ENCODE measurements at regions not wholly inside any gene's neighbourhood (a gene's known extent, or its start where the extent isn't known, plus 50 kb on each side); places are given as distances from the start of the nearest gene placed in this dataset.

DNA sequence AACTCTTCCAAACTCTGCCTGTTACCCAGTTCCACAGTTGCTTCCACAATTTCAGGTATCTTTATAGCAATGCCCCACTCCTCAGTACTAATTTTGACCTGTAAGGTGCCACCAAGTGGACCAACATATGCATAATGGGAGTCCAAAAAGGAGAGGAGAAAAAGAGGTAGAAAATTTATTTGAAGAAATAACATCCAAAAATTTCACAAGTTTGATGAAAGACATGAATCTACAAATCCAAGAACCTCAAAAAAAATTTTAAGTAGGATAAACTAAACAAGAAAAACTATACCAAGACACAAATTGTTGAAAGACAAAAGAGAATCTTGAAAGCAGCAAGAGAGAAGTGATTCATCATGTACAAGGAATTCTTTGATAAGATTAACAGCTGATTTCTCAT is 79.8 kb downstream of the BARX1 start:
- DNase-seq, result no peak

DNA sequence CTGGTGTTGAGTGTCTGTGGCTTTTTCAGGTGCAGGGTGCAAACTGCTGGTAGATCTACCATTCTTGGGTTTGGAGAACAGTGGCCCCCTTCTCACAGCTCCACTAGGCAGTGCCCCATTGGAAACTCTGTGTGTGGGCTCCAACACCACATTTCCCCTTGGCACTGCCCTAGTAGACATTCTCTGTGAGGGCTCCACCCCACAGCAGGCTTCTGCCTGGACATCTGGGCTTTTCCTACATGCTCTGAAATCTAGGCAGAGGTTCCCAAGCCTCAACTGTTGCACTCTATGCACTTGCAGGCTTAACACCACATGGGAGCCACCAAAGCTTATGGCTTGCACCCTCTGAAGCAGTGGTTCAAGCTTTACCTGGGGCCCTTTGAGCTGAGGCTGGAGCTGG is 80.9 kb downstream of the BARX1 start:
- no peak for DNase-seq

DNA sequence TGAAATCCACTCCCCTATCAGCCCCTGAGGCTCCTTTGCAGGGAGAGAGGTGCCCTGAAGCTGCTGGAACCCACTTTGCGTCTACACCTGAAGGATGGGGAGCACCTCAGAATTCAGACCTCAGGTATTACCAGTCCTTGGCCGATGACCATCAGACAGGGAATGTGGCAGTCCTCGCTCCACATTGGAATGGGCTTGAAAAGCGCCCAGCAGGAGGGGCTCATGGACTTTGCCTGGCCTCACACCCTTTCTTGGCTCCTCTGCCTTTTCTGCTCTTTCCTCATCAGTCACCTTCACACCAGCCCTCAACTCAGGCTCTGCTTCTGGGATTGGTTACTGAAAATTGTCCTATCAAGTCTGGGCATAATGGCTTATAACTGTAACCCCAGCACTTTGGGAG is 83.9 kb downstream of the BARX1 start:
- no peak for DNase-seq

DNA sequence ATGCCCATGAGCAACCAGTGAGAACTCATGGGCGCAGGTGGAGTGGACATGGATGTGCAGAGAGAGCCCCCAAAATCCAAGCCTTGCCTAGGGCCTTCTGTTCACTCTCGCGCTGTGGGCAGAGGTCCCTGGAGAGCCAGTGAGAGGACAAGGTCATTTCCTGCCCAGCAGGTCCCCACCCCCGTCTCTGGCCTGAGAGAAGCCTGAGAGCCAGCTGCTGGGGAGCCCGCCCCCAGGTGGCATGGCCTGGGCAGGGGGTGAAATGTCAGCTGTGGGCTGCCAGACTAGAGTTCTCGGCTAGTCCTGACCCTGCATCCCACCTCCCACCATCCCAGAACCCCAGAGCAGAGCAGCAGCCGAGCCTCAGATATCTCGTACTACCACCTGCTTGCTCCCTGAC is 85.3 kb downstream of the BARX1 start:
- no peak for DNase-seq

DNA sequence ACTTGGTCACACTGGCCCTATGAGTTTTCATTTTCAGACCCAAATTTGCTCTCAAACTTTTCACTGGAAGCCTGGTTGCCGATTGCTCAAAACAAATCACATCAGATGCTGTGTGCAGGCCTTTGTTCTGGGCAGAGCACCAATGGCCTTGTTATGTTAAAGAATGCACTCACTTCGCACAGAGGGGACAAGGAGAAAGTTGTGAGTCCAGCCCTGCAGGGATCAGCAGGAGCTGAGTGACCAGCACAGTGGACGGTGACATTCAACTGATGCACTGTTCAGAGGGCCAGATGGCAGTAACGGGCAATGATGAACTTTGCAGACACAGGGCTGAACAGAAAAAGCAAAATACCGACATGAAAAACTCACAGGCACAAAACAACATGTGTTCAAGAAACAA is 86.1 kb downstream of the BARX1 start:
- no peak for DNase-seq

DNA sequence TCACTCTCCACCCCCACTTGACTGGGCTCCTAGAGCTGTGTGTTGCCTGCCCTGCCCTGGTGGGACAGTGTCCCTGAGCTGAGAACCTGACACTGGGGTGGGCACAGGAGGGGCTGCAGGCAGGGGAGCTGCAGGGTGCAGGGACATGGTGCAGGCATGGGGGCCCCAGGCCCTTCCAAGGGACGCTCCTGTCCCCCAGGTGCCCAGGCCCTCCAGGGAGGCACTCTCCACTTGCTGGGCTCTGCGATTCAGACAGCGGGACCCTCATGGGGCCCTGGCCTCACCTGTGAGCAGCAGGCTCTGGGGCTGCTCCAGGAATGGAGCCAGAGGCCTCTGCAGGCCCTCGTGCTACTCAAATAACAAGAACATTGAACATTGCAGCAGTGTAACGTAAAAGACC is 89.4 kb downstream of the BARX1 start:
- no peak for DNase-seq

DNA sequence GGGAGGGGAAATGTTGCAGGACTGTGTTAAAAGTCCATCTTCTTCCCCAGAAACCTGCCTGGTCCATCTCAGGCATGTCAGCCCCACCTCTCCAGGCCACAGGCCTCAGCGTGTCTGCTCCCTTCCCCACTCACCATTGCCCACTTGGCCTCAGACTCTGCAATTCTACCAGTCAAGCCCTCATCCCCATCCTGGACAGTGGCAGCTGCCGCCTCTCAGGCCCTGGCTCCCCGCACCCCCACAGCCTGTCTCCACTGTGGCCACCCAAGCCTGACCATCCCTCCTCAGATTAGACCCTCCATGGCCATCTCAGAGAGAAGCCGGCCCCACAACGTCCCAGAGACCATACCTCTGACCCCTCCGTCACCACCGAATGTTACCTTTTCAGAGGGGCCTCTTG is 89.9 kb downstream of the BARX1 start:
- no peak for DNase-seq

DNA sequence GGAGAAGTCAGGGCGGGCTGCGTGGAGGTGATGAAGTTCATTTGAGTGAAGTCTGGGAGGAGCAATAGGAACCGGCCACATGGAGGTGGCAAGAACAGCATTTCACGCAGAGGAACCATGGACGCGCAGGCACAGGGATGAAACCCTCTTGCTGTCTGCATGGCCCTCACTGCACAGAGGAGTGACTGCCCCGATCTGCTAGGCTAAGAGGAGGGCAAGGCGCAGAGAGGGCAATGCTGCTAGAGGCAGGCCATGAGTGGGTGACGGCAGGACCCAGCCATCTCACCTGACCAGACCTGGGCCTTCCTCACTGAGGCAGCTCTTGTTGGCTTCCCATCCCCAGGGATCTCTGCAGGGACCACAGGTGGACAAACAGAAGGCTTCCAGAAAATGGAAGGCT is 90.3 kb downstream of the BARX1 start:
- no peak for DNase-seq

DNA sequence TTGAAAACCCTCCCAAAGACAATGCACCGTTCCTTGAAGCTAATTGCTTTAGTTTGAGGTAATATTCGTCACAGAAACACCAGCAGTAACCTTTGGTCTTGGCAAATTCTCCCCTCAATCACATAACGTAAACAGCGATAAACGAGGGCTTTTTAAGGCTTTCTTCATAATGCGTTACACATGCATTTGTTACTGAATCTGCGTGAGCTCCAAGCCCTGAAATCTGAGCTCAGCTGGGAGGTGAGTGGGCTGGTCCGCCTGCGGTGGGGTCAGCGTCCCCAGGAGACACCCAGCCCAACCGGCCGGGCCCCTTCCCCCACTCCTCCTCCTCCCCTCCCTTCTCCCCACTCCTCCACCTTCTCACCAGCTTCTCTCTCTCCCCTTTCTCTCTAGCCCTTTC is 91.1 kb downstream of the BARX1 start:
- no peak for DNase-seq

DNA sequence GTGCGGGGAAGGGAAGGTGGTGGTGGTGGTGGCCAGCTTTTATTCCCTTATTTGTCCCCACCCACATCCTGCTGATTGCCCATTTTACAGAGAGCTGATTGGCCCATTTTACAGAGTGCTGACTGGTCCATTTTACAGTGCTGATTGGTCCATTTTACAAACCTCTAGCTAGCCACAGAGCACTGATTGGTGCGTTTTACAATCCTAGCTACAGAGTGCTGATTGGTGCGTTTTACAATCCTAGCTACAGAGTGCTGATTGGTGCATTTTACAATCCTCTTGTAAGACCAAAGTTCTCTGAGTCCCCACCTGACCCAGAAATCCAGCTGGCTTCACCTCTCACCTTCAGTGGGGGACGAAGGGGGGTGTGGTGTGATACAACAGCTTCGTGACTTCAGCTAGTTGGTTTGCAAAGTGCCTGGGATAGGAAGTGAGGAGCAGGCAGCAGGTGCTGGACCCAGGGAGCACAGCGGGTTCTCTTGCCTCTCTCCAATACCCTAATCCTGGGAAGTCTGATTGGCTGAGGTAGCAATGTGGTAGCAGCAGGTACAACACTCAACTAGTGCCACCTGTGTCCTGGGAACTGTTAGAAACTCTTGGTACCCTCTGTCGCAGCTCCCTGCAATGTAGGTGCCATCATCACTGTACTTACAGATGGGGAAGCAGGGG is 92.1 kb downstream of the BARX1 start:
- no peak for DNase-seq

DNA sequence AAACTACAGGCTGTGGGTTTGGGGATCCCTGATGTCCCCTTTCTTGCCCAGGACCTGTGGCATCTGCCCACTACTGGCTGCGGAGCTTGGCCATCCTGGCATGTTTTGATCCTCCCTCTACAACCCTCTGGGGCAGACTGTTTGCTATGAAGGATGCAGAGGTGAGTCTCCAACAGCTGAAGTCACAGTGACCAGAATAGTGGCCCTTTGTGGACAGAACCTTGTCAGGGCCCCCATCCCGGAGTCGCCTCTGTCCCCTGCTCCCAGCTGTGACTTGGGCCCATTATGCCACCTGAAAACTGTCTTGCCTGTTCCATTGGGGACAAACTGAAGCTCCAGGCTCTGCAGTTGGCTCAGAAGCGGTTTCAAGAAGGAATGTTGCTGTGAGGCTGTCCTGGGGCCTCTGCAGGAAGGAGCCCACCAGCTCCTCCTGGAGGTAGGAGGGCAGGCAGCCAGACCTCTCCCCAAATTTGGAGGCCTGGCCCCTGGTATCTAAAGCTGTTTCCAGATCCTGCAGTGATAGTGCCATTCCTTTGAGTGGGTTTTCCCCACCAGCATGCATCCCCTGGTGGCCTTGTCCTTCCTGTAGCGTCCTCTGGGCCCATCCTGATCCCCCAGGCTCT is 93.3 kb downstream of the BARX1 start:
- DNase-seq, result no peak

DNA sequence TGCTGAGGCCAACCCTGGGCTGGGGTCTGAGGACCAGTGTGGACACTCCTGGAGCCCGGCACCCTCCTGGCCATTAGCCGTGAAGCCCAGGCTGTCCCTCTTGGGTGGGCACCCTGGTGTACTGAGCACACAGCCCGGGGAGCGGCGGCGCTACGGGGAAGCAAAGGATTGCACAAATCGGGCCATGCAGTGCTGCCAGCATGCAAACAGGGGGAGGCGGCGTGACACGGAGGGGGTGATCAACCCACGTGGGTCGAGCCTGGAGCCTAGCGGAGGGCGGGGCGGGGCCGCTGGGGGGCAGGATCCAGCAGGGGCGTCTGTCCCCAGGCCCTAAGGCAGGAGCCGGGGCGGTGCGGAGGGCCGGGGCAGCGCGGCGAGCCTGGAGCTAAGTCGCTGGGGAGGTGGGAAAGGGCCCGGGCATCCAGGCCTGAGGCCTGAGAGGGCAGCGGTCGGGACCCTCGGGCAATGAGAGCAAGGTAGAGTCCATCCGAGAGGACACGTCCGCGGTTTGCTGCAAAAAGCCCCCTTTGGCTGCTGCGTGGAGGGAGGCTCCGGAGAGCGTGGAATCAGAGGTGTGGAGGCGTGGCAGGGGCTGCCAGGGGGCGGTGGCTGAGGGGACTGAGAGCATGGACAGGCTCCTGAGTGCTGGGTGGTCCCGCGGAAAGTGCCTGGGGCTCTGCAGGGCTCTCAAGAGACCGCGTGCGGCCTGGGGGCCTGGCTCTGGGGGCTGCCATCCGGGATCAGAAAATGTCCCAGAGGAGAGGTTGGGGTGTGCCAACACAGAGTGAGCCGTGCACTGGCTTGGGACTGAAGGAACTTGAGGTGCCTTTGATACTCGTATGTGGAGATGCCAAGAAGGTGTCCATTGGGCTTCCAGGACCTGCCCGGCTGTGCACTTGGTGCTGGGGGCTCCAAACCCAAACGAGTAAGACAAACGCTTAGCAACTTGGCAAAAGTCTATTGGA is 94.2 kb downstream of the BARX1 start:
- DNase-seq, result no peak

DNA sequence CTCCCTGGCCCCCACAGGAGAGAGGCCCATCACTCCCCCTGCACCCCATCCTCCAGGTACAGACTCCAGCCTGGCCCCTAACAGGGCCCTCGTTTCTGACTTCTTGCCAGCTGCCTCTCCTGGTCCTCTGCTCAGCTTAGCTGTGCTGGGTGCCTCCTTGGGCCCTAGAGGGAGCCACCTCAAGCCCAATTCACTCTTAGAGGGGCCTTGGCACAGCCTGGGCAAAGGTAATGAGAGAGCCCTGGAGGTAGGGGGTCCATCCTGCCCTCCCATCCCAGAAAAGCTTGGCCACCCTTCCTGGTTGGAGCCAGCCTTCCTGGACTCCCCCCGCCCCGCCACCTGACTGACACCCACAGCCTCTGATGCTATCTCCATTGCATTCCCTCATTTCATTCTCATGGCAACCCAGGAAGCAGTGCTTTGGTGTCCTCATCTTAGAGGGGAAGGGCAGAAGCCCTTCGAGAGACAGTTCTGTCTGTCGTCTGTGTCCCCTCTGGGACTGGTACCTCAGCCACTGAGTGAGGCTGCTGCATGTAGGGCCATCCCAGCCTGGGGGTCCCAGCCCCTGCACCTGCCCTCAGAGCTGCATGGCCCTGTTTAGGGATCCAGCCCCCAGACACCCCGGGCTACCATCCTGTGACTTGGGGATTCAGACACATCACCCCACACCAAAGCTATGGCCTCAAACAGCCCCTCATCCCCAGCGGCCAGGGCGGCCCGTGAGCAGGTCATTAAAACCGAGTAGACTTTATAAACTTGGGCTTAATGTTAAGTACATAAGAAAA is 95.5 kb downstream of the BARX1 start:
- no peak for DNase-seq

DNA sequence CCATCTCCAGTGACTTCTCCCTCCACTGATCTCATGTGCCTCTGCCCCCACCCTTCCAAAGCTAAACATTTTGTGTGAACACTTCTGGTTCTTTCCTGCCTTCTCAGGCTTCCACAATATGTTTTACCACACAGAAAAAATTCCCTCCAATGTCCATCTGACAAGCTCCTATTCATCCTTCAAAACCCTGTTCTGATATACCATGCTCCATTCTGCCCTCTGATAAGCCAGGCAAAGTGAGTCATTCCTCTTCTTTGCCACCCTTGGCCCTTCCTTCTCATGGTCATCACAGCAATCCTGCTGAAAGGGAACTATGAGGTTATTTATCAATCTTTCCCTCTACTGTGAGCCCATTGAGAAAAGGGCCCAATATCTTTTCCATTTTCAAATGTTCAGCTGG is 97.6 kb downstream of the BARX1 start:
- no peak for DNase-seq

DNA sequence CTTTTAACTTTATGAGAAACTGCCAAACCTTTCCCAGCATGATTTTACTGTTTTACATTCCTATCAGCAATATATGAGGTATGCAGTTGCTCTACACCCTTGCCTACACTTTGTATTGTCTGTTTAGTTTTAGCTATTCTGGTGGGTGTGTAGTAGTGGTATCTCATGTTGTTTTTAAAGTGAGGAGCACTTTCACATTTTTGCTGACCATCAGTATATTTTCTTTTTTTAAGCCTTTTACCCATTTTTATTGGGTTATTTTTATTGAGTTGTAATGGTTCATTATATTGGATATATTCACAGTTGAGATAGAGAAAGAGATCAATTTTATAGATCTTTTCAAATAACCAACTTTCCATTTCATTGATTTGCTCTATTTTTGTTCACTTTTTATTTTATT is 102.4 kb downstream of the BARX1 start:
- DNase-seq, result no peak

DNA sequence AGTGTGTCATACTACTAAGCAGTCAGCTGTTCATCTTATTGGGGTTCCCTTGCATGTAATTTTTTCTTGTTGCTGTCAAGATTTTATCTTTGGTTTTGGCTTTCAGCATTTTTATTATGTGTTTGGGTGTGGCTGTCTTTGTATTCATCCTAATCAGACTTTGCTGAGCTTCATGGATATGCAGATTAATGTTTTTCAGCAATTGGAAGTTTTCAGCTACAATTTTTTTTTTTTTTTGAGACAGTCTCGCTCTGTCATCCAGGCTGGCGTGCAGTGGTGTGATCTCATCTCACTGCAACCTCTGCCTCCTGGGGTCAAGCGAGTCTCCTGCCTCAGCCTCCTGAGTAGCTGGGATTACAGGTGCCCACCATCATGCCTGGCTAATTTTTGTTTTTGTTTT is 108.8 kb downstream of the BARX1 start:
- no peak for DNase-seq

DNA sequence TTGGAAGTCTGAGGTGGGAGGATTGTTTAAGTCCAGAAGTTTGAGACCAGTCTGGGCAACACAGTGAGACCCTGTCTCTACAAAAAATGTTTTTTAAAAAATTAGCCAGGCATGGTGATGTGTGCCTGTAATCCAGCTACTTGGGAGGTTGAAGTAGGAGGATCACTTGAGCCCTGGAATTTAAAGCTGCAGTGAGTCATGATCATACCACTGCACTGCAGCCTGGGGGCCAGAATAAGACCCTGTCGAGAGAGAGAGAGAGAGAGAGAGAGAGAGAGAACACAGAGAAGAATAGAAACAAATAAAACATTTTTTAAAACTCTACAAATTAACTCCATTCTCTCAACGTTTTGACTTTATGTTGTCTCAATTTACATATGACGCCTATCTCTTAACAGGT is 111.8 kb downstream of the BARX1 start:
- DNase-seq, result no peak

DNA sequence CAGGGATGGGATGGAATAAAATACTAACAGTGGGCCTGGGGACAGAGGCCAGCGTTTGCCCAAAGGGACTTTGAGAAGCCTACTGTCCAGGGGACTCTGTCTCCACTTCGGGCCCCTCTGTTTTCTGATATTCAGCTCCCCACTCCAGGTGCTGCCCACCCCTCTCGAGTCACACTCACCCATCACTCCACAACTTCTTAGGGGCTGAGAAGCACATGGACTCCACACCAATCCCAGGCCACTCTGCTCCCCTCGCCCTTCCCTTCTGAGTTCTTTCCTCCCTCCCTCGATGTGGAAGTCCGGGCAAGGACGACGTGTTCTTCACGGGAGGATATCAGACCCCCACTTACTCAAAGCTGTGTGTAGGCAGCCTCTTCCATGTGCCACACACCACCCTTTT is 124.5 kb downstream of the BARX1 start:
- no peak for DNase-seq

DNA sequence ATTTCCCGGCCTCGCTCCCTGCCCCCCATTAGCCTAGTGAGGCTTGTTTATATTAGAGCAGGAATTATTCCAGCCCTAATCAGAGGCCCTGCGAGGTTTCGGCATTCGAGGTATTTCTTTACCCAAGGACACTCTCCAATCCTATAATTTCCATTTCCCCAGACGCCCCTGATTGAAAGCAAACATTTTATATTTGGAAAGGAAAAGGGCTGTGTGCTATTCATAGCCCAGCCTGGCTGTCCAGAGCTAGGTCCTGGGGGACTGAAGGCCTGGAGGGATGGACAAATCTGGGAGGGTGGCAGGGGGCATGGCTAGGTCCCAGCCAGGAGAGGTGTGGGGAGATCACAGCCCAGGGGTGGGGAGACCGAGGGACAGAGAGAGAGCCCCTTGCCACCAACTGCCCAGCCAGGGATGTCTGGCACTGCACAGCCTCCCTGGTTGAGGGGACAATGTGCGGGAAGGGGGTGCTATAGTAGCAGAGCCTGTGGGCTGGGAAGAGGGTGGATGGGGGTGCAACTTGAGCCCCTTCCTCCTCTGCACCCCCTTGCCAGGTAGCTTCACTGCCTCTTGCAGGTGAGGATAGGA is 125.1 kb downstream of the BARX1 start:
- no peak for DNase-seq

DNA sequence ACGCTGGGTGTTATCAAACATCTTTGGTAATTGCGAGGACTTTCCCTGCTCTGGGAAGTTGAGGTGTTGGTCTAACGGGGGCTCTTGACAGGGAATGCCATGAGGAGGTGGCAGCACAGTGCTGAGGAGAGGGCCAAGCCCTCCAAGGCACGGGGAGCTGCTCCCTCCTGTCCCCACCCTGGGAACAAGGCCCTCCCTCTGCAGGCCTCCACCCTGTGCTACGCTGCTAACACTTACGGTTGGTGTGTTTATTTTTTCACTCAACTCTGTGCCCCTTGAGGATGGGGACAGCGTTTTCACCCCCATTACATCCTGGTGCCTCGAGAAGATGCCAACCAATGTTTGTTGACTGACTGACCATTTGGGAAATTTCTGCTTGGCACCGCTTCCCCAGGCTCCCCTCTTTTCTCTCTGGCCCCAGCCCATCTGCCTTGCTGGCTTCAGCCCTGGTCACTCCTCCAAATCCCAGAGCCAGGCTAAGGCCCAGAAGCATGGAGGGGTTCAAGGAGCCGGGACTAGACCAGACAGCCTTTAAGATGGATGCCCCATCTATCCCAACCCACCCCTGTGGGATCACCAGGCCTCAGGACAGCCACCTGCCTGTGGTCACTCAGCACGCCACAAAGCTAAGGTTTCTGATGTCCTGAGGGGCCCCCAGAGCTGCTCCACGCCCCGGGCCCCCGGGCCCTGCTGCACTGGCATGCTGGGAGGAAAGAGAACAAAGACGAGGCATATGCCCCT is 125.7 kb downstream of the BARX1 start:
- DNase-seq, result no peak

DNA sequence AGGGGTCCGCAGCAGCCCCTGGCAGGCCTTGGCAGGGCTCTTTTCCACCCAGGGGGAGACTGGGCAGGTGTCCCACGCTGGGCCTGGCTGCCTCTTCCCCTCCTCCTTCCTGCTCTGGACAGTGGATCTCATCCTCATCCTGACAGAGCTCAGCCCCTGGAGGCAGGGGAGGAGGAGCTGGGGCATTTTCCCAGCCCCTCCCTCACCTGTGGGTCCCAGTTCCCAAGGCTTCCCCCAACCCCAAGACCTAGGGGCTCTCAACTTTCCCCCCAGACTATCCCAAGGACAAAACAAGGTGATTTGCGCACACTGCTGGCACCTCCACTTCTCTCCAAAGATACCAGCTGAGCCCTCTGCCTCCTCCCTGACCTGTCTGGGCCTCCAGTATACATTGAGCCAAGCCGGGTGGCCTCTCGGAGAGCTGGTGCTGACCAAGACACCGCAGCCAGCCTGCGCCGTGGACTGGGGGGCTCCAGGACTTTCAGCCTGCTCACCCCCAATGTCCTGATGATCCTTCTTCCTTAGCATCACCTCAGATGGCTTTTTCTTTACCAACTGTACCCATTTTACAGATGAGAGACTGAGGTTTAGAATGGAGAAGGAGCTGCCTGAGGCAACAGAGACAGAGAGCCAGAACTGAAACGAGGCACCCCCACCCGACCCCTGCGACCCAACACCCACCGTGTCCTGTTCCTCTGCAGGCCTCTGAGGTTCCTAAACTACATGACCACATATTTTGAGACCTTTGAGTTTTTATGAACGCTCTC is 126.6 kb downstream of the BARX1 start:
- no peak for DNase-seq
